Limb (tissue), 2 donors: ENCODE measurements at regions not wholly inside any gene's neighbourhood (a gene's known extent, or its start where the extent isn't known, plus 50 kb on each side); places are given as distances from the start of the nearest gene placed in this dataset.

Source experiments
- DNase-seq, 2 donors: peaks; one replicate each; pipeline ENCODE4 v3.0.0-alpha.2; 2016; ENCODE audit errors: extremely low spot score in 2 of 2

DNA sequence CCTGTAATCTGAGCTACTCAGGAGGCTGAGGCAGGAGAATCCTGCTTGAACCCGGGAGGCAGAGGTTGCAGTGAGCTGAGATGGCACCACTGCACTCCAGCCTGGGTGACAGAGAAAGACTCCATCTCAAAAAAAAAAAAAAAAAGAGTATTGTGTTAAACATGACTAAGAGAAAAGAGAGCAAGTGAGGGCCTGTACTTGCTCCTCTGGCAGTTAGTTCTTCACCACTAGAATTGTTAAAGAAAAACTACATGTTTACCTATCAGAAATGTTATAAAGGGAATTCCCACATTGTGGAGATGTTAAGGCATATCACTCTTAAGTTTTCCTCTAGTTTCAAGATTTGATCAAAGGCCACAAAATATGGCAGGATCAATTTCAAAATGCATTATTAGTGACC, 75.4 kb upstream of the LRATD1 start:
- DNase-seq: no peak

DNA sequence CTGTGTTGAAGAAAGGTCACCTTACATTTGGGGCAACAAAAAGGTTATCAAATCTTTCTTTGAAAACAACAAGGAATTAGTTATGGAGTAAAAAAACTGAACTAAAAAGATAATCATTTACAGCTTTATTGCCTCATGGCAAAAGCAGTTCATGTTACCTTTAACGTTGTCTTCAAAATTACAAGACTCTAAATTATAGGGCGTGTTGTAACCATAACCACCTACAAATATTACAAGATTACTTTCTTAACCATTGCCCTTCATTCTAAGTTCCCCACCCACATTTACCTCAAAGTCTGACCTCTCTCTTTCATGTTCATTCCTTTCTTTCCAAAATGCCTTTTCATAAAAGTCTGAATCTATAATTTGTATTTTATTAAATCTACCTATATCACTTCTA, 74.6 kb upstream of the LRATD1 start:
- DNase-seq: no peak

DNA sequence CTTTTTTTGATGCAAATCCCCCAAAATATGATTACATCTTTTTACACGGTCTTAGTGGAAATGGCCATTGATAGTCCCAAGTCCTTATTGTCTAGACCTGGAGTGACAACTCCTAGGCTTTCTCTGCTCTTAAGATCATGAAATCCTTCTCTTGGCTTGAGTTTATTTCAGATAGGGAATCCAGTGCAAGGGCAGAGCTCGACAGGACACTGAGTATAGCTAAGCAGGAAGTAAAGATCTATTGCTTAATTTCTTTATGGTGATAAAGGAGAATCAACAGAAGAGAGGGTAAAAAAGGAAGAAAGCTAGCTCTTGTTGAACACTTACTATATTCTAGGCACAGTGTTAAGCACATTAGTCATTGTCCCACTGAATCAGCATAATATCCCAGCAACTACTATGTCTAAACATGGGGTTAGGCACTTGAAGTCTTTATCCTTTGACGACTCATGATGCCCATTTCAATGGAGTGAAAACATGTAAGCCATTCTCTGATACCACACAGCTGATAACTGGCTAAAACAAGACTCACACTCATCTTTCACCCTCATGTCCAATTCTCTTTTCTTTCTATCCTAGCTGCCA, 74.1 kb upstream of the LRATD1 start:
- DNase-seq: no peak

GRCh38 chr2:14560716-14561115, 71.8 kb upstream of the LRATD1 start:
- no peak for DNase-seq

DNA sequence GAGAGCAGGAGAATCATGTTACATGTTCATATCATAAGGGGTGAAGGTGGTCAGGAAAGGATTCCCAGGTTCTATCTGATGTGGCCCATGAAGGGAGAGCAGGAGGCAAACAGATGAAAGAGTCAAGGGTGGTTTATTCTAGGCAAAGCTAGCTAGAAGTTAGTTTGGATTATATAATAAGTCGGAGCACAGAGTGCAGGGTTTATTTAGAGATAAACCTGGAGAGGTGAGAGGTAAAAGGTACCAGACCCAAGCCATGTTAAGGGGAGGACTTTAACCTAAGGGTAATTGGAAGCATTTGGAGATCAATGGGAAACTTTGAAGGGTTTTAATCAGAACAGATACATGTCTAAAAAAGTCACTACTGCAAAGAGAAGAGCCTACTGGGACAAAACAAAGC, 69.2 kb upstream of the LRATD1 start:
- DNase-seq: no peak

DNA sequence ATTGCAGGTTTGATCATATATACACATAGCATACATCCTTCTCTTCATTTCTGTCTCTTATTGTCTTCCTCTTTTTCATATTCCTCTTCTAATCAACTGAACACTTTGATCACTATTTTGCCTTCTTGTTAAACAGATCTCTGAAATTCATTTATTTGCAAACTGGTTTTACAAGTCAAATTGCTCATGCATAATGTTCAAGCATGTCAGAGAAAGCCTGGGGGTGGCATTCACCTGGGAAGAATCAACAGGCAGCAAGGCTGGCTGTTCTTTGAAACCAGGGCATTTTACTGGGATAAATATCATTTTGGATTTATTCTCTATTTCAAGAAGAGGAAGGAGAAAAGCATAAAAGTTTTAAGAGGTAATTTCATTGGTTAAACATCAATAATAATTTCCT, 66.9 kb upstream of the LRATD1 start:
- DNase-seq: no peak

- no peak for DNase-seq
These were observed 65.0 kb upstream of the LRATD1 start for GRCh38 chr2:14567561-14567960.

GRCh38 chr2:14569294-14569693, 63.2 kb upstream of the LRATD1 start:
- no peak for DNase-seq

GRCh38 chr2:14572633-14573032, 59.9 kb upstream of the LRATD1 start:
- DNase-seq: no peak

- no peak for DNase-seq
These were observed 54.7 kb upstream of the LRATD1 start for GRCh38 chr2:14577843-14578242.
